Right hindlimb (tissue), 1 donor: ENCODE measurements at regions not wholly inside any gene's neighbourhood (a gene's known extent, or its start where the extent isn't known, plus 50 kb on each side); places are given as distances from the start of the nearest gene placed in this dataset.

Source experiments
- DNase-seq: peaks from one replicate; pipeline ENCODE4 v3.0.0-alpha.2; 2018

- DNase-seq = no peak
Measured at GRCh38 chr1:114342376-114342775, 168.6 kb downstream of the TRIM33 start.

GRCh38 chr1:114341856-114342255 lies 169.1 kb downstream of the TRIM33 start:
- no peak for DNase-seq

GRCh38 chr1:114341299-114341698 lies 169.7 kb downstream of the TRIM33 start:
- DNase-seq = no peak

GRCh38 chr1:114340892-114341291 lies 170.1 kb downstream of the TRIM33 start:
- DNase-seq = no peak

- no peak for DNase-seq
Measured at GRCh38 chr1:114339379-114339778, 171.6 kb downstream of the TRIM33 start.

- DNase-seq = no peak
Measured at GRCh38 chr1:114338191-114338890, 172.7 kb downstream of the TRIM33 start.

GRCh38 chr1:114337417-114337816 lies 173.6 kb downstream of the TRIM33 start:
- DNase-seq = no peak

- DNase-seq = no peak
Measured at GRCh38 chr1:114336360-114336759, 174.6 kb downstream of the TRIM33 start.

- no peak for DNase-seq
Measured at GRCh38 chr1:114335273-114335672, 175.7 kb downstream of the TRIM33 start.

- DNase-seq = no peak
Measured at GRCh38 chr1:114334297-114334696, 176.7 kb downstream of the TRIM33 start.

GRCh38 chr1:114333690-114334089 lies 177.3 kb downstream of the TRIM33 start:
- DNase-seq = no peak

GRCh38 chr1:114331936-114332335 lies 178.3 kb upstream of the SYT6 start:
- no peak for DNase-seq

GRCh38 chr1:114330451-114330983 lies 176.8 kb upstream of the SYT6 start:
- DNase-seq = no peak

- DNase-seq = no peak
Measured at GRCh38 chr1:114328361-114328904, 174.8 kb upstream of the SYT6 start.

- no peak for DNase-seq
Measured at GRCh38 chr1:114324662-114324965, 170.9 kb upstream of the SYT6 start.

GRCh38 chr1:114323959-114324661 lies 170.4 kb upstream of the SYT6 start:
- DNase-seq = no peak

- DNase-seq = no peak
Measured at GRCh38 chr1:114322734-114323133, 169.1 kb upstream of the SYT6 start.

GRCh38 chr1:114322207-114322606 lies 168.5 kb upstream of the SYT6 start:
- no peak for DNase-seq

GRCh38 chr1:114320586-114320985 lies 166.9 kb upstream of the SYT6 start:
- DNase-seq = no peak

GRCh38 chr1:114319418-114319817 lies 165.7 kb upstream of the SYT6 start:
- no peak for DNase-seq

- DNase-seq = no peak
Measured at GRCh38 chr1:114318961-114319360, 165.3 kb upstream of the SYT6 start.

- DNase-seq = no peak
Measured at GRCh38 chr1:114316204-114316603, 162.5 kb upstream of the SYT6 start.

GRCh38 chr1:114315631-114316030 lies 162.0 kb upstream of the SYT6 start:
- no peak for DNase-seq

GRCh38 chr1:114314576-114314975 lies 160.9 kb upstream of the SYT6 start:
- DNase-seq = no peak
